Caco-2 (cell line): ENCODE measurements at regions not wholly inside any gene's neighbourhood (a gene's known extent, or its start where the extent isn't known, plus 50 kb on each side); places are given as distances from the start of the nearest gene placed in this dataset.

ENCODE experiments used
- BruUV-seq: library from RNA; stranded (reverse); fragments of 400-500 nt; replicated peaks from 2 replicates; lab custom pipeline; 2021; lab: Mats Ljungman, UMichigan
- CTCF ChIA-PET: fragments of 300-600 bp; sonication (Branson Sonifier 250); formaldehyde crosslinking; loops from one replicate; lab custom pipeline; 2022; ENCODE audit warnings: antibody characterized with exemption; lab: Charles Lee
- POLR2A ChIA-PET: fragments of 300-600 bp; sonication (Branson Sonifier 250); formaldehyde crosslinking; loops from one replicate; lab custom pipeline; 2022; ENCODE audit warnings: antibody characterized with exemption; lab: Charles Lee
- DNase-seq, 2 experiments: peaks; one replicate each; pipeline versions ENCODE4 v3.0.0 to v3.0.0-alpha.2; 2020 to 2022
- H3K27me3 ChIP-seq: replicated peaks from 2 replicates; pipeline ENCODE4 v1.6.0; 2011; ENCODE audit warnings: low read length; ENCODE audit not compliant: control insufficient read depth, insufficient read depth
- H3K36me3 ChIP-seq: 2 replicates; pipeline ENCODE4 v1.5.1; 2011; ENCODE audit warnings: low read length; ENCODE audit not compliant: control insufficient read depth, insufficient read depth
- H3K4me1 ChIP-seq: fragments of 250-450 bp; sonication (Bioruptor Pico); 2 replicates; pipeline ENCODE4 v1.5.1; 2020; ENCODE audit warnings: mild to moderate bottlenecking
- H3K4me3 ChIP-seq: 2 replicates; pipeline ENCODE4 v1.5.1; 2011; ENCODE audit warnings: low read depth, mild to moderate bottlenecking, control low read depth, low read length
- H3K9me3 ChIP-seq: fragments of 250-450 bp; sonication (Bioruptor Pico); 2 replicates; pipeline ENCODE4 v1.5.1; 2020; ENCODE audit warnings: mild to moderate bottlenecking, moderate library complexity
- H3K27ac Mint-ChIP-seq: one replicate; pipeline ENCODE4 v1.8.0; 2022; ENCODE audit warnings: mixed read lengths; ENCODE audit not compliant: unreplicated experiment
- H3K27me3 Mint-ChIP-seq: one replicate; pipeline ENCODE4 v1.8.0; 2022; ENCODE audit warnings: mixed read lengths; ENCODE audit not compliant: insufficient read depth, unreplicated experiment
- H3K36me3 Mint-ChIP-seq: one replicate; pipeline ENCODE4 v1.8.0; 2022; ENCODE audit warnings: mild to moderate bottlenecking, mixed read lengths; ENCODE audit not compliant: insufficient read depth, unreplicated experiment
- H3K4me1 Mint-ChIP-seq: one replicate; pipeline ENCODE4 v1.8.0; 2022; ENCODE audit warnings: low read depth, mixed read lengths; ENCODE audit not compliant: unreplicated experiment
- H3K4me3 Mint-ChIP-seq: one replicate; pipeline ENCODE4 v1.8.0; 2022; ENCODE audit warnings: mild to moderate bottlenecking, moderate library complexity, mixed read lengths; ENCODE audit not compliant: unreplicated experiment
- H3K9me3 Mint-ChIP-seq: one replicate; pipeline ENCODE4 v1.8.0; 2022; ENCODE audit warnings: mixed read lengths; ENCODE audit not compliant: unreplicated experiment
- intact Hi-C: fragments of 100-400 bp; cut with micrococcal nuclease; formaldehyde crosslinking; loops from one replicate; pipeline ENCODE4 v1.10.0; 2022; ENCODE audit not compliant: unreplicated experiment
- TF ChIP-seq, protein P1 (sequence below), 2 experiments: fragments of 200-600 bp in 1 of 2; IDR thresholded peaks; 1 replicate in 1 of 2; 2 replicates in 1 of 2; pipeline versions ENCODE4 v1.5.1 to v1.8.0; 2011 to 2022; ENCODE audit warnings: antibody characterized with exemption in 1 of 2, control low read depth in 1 of 2, inconsistent platforms in 1 of 2, low read depth in 1 of 2, low read length in 1 of 2, mild to moderate bottlenecking in 1 of 2, moderate library complexity in 1 of 2; ENCODE audit not compliant: insufficient read depth in 1 of 2, severe bottlenecking in 1 of 2, unreplicated experiment in 1 of 2

DNA sequence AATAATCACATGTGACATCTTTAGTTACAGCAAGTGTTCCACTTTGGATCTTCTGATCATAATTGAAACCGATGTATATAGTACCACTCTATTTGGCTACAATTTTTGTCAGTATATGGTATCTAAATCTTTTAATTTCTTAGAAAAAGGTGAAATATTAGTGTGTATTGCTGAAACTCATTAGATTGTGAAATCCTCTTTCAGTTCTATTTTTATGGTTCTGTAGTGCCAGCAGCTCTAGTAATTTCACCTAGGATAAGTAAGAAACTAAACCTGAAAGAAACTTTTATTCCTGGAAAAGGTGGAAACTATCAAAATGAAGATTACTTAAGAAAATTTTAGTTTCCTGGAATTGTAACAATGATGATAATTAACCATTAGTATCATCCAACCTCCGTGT is 370.9 kb downstream of the NNT start:
- BruUV-seq = no TSS peak
- no peaks in the 10 kb centered on the region for H3K9me3 ChIP-seq
- Mint-ChIP-seq H3K27me3 (no peaks in the 10 kb centered on the region), H3K4me3 (no peak overlapping the region), H3K27ac (no peak overlapping the region), H3K36me3 (no peaks in the 10 kb centered on the region), H3K4me1 (no peaks in the 10 kb centered on the region), H3K9me3 (no peaks in the 10 kb centered on the region)
- CTCF ChIA-PET = no interaction called here
- POLR2A ChIA-PET = no interaction called here
- intact Hi-C loops = no loop called here
- DNase-seq = no peak
- no peaks in the 10 kb centered on the region for H3K36me3 ChIP-seq
- TF ChIP-seq, protein P1, sequence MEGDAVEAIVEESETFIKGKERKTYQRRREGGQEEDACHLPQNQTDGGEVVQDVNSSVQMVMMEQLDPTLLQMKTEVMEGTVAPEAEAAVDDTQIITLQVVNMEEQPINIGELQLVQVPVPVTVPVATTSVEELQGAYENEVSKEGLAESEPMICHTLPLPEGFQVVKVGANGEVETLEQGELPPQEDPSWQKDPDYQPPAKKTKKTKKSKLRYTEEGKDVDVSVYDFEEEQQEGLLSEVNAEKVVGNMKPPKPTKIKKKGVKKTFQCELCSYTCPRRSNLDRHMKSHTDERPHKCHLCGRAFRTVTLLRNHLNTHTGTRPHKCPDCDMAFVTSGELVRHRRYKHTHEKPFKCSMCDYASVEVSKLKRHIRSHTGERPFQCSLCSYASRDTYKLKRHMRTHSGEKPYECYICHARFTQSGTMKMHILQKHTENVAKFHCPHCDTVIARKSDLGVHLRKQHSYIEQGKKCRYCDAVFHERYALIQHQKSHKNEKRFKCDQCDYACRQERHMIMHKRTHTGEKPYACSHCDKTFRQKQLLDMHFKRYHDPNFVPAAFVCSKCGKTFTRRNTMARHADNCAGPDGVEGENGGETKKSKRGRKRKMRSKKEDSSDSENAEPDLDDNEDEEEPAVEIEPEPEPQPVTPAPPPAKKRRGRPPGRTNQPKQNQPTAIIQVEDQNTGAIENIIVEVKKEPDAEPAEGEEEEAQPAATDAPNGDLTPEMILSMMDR (IDR thresholded peaks at IDR 0.05; ENCODE audit: insufficient read depth in 1 of 2, low read depth in 1 of 2, low read length in 1 of 2, severe bottlenecking in 1 of 2, unreplicated experiment in 1 of 2) = no peak
- H3K27me3 ChIP-seq = no peaks in the 10 kb centered on the region
- no peak overlapping the region for H3K4me3 ChIP-seq
- H3K4me1 ChIP-seq = no peaks in the 10 kb centered on the region

DNA sequence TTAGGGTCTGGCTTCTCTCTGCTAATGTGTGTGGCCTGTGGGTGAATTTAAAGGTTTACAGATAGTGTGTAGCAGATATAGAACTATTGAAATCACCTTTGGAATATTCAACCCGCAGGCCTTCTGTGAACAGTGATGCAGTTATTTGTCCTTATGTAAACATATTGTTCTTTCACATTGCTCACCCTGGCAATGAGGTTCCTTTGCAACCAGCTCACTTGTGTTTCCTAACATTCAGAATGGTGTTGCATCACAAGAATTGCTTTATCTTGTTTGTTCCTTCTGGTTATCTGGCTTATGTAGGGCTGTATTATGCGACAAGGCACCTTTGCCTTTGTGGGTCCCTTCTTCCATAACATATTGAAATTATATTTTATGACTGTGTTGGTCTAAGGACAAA is 370.3 kb downstream of the NNT start:
- Histone ChIP-seq H3K9me3 (no peaks in the 10 kb centered on the region), H3K4me3 (no peak overlapping the region), H3K36me3 (no peaks in the 10 kb centered on the region), H3K27me3 (no peaks in the 10 kb centered on the region), H3K4me1 (no peaks in the 10 kb centered on the region)
- H3K9me3 Mint-ChIP-seq = no peaks in the 10 kb centered on the region
- H3K36me3 Mint-ChIP-seq = no peaks in the 10 kb centered on the region
- H3K4me1 Mint-ChIP-seq = no peaks in the 10 kb centered on the region
- TF ChIP-seq, protein P1 (IDR thresholded peaks at IDR 0.05; ENCODE audit: insufficient read depth in 1 of 2, low read depth in 1 of 2, low read length in 1 of 2, severe bottlenecking in 1 of 2, unreplicated experiment in 1 of 2) = no peak
- intact Hi-C loops = no loop called here
- POLR2A ChIA-PET = no interaction called here
- peak in 1 of 2 experiments; percentile 5 for DNase-seq
- CTCF ChIA-PET = no interaction called here
- H3K4me3 Mint-ChIP-seq = no peak overlapping the region
- no peaks in the 10 kb centered on the region for H3K27me3 Mint-ChIP-seq
- no peak overlapping the region for H3K27ac Mint-ChIP-seq
- no TSS peak for BruUV-seq

DNA sequence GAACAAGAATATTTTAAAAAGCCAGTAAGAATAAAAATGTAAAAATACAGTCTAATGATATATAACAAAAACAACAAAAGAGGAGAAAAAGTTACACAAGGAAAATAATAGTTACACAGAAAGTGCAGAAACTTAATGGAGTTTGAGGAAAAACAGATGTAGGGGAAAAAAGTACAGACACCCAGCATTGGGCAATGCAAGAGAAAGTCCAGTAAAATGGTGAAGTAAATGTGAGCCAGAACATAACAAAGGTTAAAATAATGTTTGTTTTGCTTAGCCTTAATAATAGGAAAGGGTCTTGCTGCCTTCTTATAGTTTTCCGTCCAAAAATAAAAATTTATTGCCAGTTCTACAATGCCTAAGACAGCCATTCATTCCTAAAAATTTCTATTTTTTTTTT is 364.2 kb downstream of the NNT start:
- DNase-seq = no peak
- CTCF ChIA-PET = no interaction called here

More for the DNA sequence above, 364.2 kb downstream of the NNT start:
- Histone ChIP-seq H3K27me3 (no peaks in the 10 kb centered on the region), H3K9me3 (no peaks in the 10 kb centered on the region), H3K4me3 (no peak overlapping the region), H3K36me3 (no peaks in the 10 kb centered on the region), H3K4me1 (no peaks in the 10 kb centered on the region)
- Mint-ChIP-seq H3K9me3 (no peaks in the 10 kb centered on the region), H3K36me3 (no peaks in the 10 kb centered on the region), H3K27ac (no peak overlapping the region), H3K4me1 (no peaks in the 10 kb centered on the region), H3K4me3 (no peak overlapping the region), H3K27me3 (no peaks in the 10 kb centered on the region)
- POLR2A ChIA-PET = no interaction called here
- no TSS peak for BruUV-seq
- intact Hi-C loops = no loop called here
- TF ChIP-seq, protein P1 (IDR thresholded peaks at IDR 0.05; ENCODE audit: insufficient read depth in 1 of 2, low read depth in 1 of 2, low read length in 1 of 2, severe bottlenecking in 1 of 2, unreplicated experiment in 1 of 2) = no peak
